ENCODE measurements at regions not wholly inside any gene's neighbourhood (a gene's known extent, or its start where the extent isn't known, plus 50 kb on each side); places are given as distances from the start of the nearest gene placed in this dataset.

- TF ChIP-seq POLR2A (IDR thresholded peaks at IDR 0.05; ENCODE audit: low read depth, low read length): no peak
- no peak for TF ChIP-seq TAF1 (IDR thresholded peaks at IDR 0.05; ENCODE audit: borderline replicate concordance, low read depth, low read length)
Observed at GRCh38 chr12:28603801-28604200, 413.5 kb downstream of the CCDC91 start.
